H1 (cell line): ENCODE measurements at regions not wholly inside any gene's neighbourhood (a gene's known extent, or its start where the extent isn't known, plus 50 kb on each side); places are given as distances from the start of the nearest gene placed in this dataset.

Experiments
- CTCF ChIA-PET: fragments of 300-600 bp; sonication (Branson Sonifier 250); formaldehyde crosslinking; loops from one replicate; lab custom pipeline; 2021; ENCODE audit not compliant: partially characterized antibody; lab: Charles Lee
- POLR2A ChIA-PET: fragments of 300-600 bp; sonication (Branson Sonifier 250); formaldehyde crosslinking; loops from one replicate; lab custom pipeline; 2021; ENCODE audit warnings: inconsistent platforms; ENCODE audit not compliant: partially characterized antibody; lab: Charles Lee
- DNase-seq, 2 experiments: peaks; one replicate each; pipeline versions ENCODE4 v3.0.0 to v3.0.0-alpha.2; 2010 to 2022; ENCODE audit warnings: low spot score in 2 of 2, low read depth in 1 of 2, mixed read lengths in 1 of 2
- FAIRE-seq: peaks from 2 replicates; lab custom pipeline; 2011; peaks lifted over from hg19 to GRCh38; lab: Jason Lieb, UNC
- H2AFZ ChIP-seq: 2 replicates; pipeline ENCODE4 v1.8.1; 2012; ENCODE audit warnings: low read length, inconsistent platforms
- H2AK5ac ChIP-seq: 2 replicates; pipeline ENCODE4 v1.6.1; 2013; ENCODE audit warnings: low read depth, low read length
- H2BK120ac ChIP-seq: replicated peaks from 2 replicates; pipeline ENCODE3; 2013; ENCODE audit warnings: low read depth, low read length, inconsistent platforms
- H2BK12ac ChIP-seq: 2 replicates; pipeline ENCODE4 v1.6.1; 2013; ENCODE audit warnings: low read depth, low read length
- H2BK15ac ChIP-seq: 2 replicates; pipeline ENCODE4 v1.6.1; 2013; ENCODE audit warnings: low read length
- H2BK20ac ChIP-seq: 2 replicates; pipeline ENCODE4 v1.6.1; 2013; ENCODE audit warnings: low read length
- H2BK5ac ChIP-seq: 2 replicates; pipeline ENCODE4 v1.6.1; 2013; ENCODE audit warnings: low read depth, low read length
- H3K14ac ChIP-seq: 2 replicates; pipeline ENCODE4 v1.6.1; 2013; ENCODE audit warnings: inconsistent platforms; ENCODE audit not compliant: insufficient read length
- H3K18ac ChIP-seq: 2 replicates; pipeline ENCODE4 v1.6.1; 2013; ENCODE audit warnings: low read length; ENCODE audit errors: extremely low read depth
- H3K23ac ChIP-seq: 2 replicates; pipeline ENCODE4 v1.6.1; 2013; ENCODE audit warnings: inconsistent platforms; ENCODE audit not compliant: insufficient read length
- H3K23me2 ChIP-seq: 2 replicates; pipeline ENCODE4 v1.6.1; 2013; ENCODE audit warnings: low read depth, low read length
- H3K27ac ChIP-seq: 2 replicates; pipeline ENCODE4 v1.6.1; 2011; ENCODE audit warnings: low read depth, low read length, inconsistent platforms
- H3K27me3 ChIP-seq, 4 experiments: replicated peaks in 1 of 4; 1 replicate in 1 of 4; 2 replicates in 3 of 4; pipeline versions ENCODE4 v1.6.1 to v1.8.1; 2011 to 2013; ENCODE audit warnings: low read length in 3 of 4, mild to moderate bottlenecking in 3 of 4, inconsistent platforms in 2 of 4, mixed read lengths in 2 of 4, moderate library complexity in 1 of 4; ENCODE audit not compliant: control insufficient read depth in 3 of 4, insufficient read depth in 3 of 4; ENCODE audit errors: extremely low read depth in 1 of 4
- H3K36me3 ChIP-seq, 4 experiments: 2 replicates each; pipeline versions ENCODE4 v1.6.1 to v1.8.1; 2011 to 2013; ENCODE audit warnings: mild to moderate bottlenecking in 4 of 4, low read length in 3 of 4, moderate library complexity in 2 of 4, control low read depth in 1 of 4, inconsistent platforms in 1 of 4; ENCODE audit not compliant: insufficient read depth in 4 of 4, control insufficient read depth in 2 of 4
- H3K4ac ChIP-seq: replicated peaks from 2 replicates; pipeline ENCODE3; 2013; ENCODE audit warnings: low read length, low read depth, mixed read lengths, inconsistent platforms; ENCODE audit not compliant: insufficient read length
- H3K4me1 ChIP-seq, 4 experiments: replicated peaks in 1 of 4; 1 replicate in 1 of 4; 2 replicates in 3 of 4; pipeline versions ENCODE4 v1.6.1 to v1.8.1; 2011 to 2013; ENCODE audit warnings: low read length in 3 of 4, inconsistent platforms in 2 of 4, mixed read lengths in 1 of 4; ENCODE audit not compliant: insufficient read depth in 4 of 4, control insufficient read depth in 3 of 4
- H3K4me2 ChIP-seq, 2 experiments: 2 replicates each; pipeline versions ENCODE4 v1.6.1 to v1.8.1; 2011 to 2013; ENCODE audit warnings: low read depth in 2 of 2, low read length in 2 of 2, control low read depth in 1 of 2, inconsistent platforms in 1 of 2, mild to moderate bottlenecking in 1 of 2; ENCODE audit not compliant: insufficient read depth in 1 of 2
- H3K4me3 ChIP-seq, 4 experiments: fragments of 200-600, 300-600 bp in 1 of 4; sonication (generic), shearing (Covaris generic), sonication (Bioruptor Twin) in 1 of 4; 2 replicates each; pipeline versions ENCODE4 v1.5.1 to v1.8.1; 2011 to 2016; ENCODE audit warnings: low read length in 4 of 4, low read depth in 3 of 4, control low read depth in 2 of 4, inconsistent platforms in 2 of 4, mild to moderate bottlenecking in 2 of 4, mixed read lengths in 1 of 4, moderate library complexity in 1 of 4; ENCODE audit not compliant: insufficient read depth in 2 of 4; ENCODE audit errors: extremely low read depth in 1 of 4
- H3K56ac ChIP-seq: replicated peaks from 2 replicates; pipeline ENCODE3; 2013; ENCODE audit warnings: low read depth, mild to moderate bottlenecking, mixed read lengths, low read length, inconsistent platforms; ENCODE audit not compliant: insufficient read length
- H3K79me1 ChIP-seq: 2 replicates; pipeline ENCODE4 v1.6.1; 2013; ENCODE audit warnings: low read depth, low read length, control low read depth
- H3K79me2 ChIP-seq, 2 experiments: 2 replicates each; pipeline versions ENCODE4 v1.6.1 to v1.8.1; 2012 to 2013; ENCODE audit warnings: low read length in 2 of 2, mild to moderate bottlenecking in 2 of 2, inconsistent platforms in 1 of 2; ENCODE audit not compliant: insufficient read depth in 2 of 2, control insufficient read depth in 1 of 2
- H3K9ac ChIP-seq, 4 experiments: replicated peaks in 1 of 4; 1 replicate in 1 of 4; 2 replicates in 3 of 4; pipeline versions ENCODE4 v1.6.1 to v1.8.1; 2011 to 2013; ENCODE audit warnings: low read depth in 3 of 4, low read length in 3 of 4, control low read depth in 2 of 4, mild to moderate bottlenecking in 2 of 4, moderate library complexity in 2 of 4, inconsistent platforms in 1 of 4; ENCODE audit errors: extremely low read depth in 1 of 4
- H3K9me3 ChIP-seq, 2 experiments: 2 replicates each; pipeline versions ENCODE4 v1.6.1 to v1.8.1; 2012 to 2013; ENCODE audit warnings: mild to moderate bottlenecking in 2 of 2, moderate library complexity in 2 of 2, control low read depth in 1 of 2, inconsistent platforms in 1 of 2, low read depth in 1 of 2, low read length in 1 of 2, mixed read lengths in 1 of 2; ENCODE audit not compliant: insufficient read depth in 2 of 2
- H4K20me1 ChIP-seq, 2 experiments: replicated peaks in 1 of 2; 2 replicates each; pipeline versions ENCODE3 to v1.8.1; 2011 to 2013; ENCODE audit warnings: inconsistent platforms in 2 of 2, low read length in 2 of 2, mild to moderate bottlenecking in 1 of 2; ENCODE audit not compliant: insufficient read depth in 2 of 2, control insufficient read depth in 1 of 2
- H4K5ac ChIP-seq: 2 replicates; pipeline ENCODE4 v1.6.1; 2013; ENCODE audit warnings: low read length, low read depth, mixed read lengths, inconsistent platforms; ENCODE audit not compliant: insufficient read length
- H4K8ac ChIP-seq: 2 replicates; pipeline ENCODE4 v1.8.0; 2013; ENCODE audit warnings: mild to moderate bottlenecking, moderate library complexity, low read length, inconsistent platforms; ENCODE audit not compliant: insufficient read depth; ENCODE audit errors: extremely low read depth
- H4K91ac ChIP-seq: replicated peaks from 2 replicates; pipeline ENCODE3; 2013; ENCODE audit warnings: low read length, mixed read lengths, inconsistent platforms; ENCODE audit not compliant: insufficient read length
- BACH1 ChIP-seq: IDR thresholded peaks from 2 replicates; pipeline ENCODE4 v1.6.1; 2012; ENCODE audit warnings: low read length, improper control_type of control experiment
- BCL11A ChIP-seq, 2 experiments: IDR thresholded peaks; one replicate each; pipeline ENCODE4 v1.6.1; 2011; ENCODE audit warnings: low read depth in 2 of 2, low read length in 2 of 2, mild to moderate bottlenecking in 2 of 2
- CBX8 ChIP-seq: fragments of 300-800, 300-1000 bp; sonication (generic); IDR thresholded peaks from 2 replicates; pipeline ENCODE4 v1.7.1; 2016; ENCODE audit warnings: low read depth, low read length, borderline replicate concordance
- CTBP2 ChIP-seq: IDR thresholded peaks from 2 replicates; pipeline ENCODE4 v1.7.0; 2011; ENCODE audit warnings: borderline replicate concordance, mild to moderate bottlenecking, moderate library complexity, mixed read lengths, low read length; ENCODE audit not compliant: insufficient read depth, insufficient read length
- MAX ChIP-seq: IDR thresholded peaks from 2 replicates; pipeline ENCODE4 v1.6.1; 2012; ENCODE audit warnings: inconsistent platforms
- NANOG ChIP-seq: IDR thresholded peaks from 2 replicates; pipeline ENCODE4 v1.6.1; 2011; ENCODE audit warnings: low read length, low read depth, mild to moderate bottlenecking, inconsistent platforms; ENCODE audit not compliant: insufficient read depth, poor library complexity, severe bottlenecking
- PHF8 ChIP-seq: fragments of 200-600 bp; sonication (generic); conservative IDR thresholded peaks from 2 replicates; pipeline ENCODE4 v1.7.1; 2012; ENCODE audit warnings: low read depth, mild to moderate bottlenecking, inconsistent platforms, low read length, moderate library complexity
- POU5F1 ChIP-seq: IDR thresholded peaks from 2 replicates; pipeline ENCODE4 v1.6.1; 2011; ENCODE audit warnings: low read depth, mild to moderate bottlenecking, low read length, moderate library complexity
- RBBP5 ChIP-seq: IDR thresholded peaks from 2 replicates; pipeline ENCODE4 v1.7.1; 2012; ENCODE audit warnings: low read depth, mild to moderate bottlenecking, inconsistent platforms, low read length, moderate library complexity, borderline replicate concordance
- SIN3A ChIP-seq, 2 experiments: IDR thresholded peaks in 1 of 2; conservative IDR thresholded peaks in 1 of 2; 2 replicates each; pipeline ENCODE4 v1.6.1; 2011 to 2012; ENCODE audit warnings: low read length in 2 of 2, improper control_type of control experiment in 1 of 2, low read depth in 1 of 2, mild to moderate bottlenecking in 1 of 2
- SIX5 ChIP-seq: IDR thresholded peaks from 2 replicates; pipeline ENCODE4 v1.6.1; 2011; ENCODE audit warnings: mild to moderate bottlenecking, low read depth, low read length
- SP1 ChIP-seq: IDR thresholded peaks from 2 replicates; pipeline ENCODE4 v1.6.1; 2011; ENCODE audit warnings: low read depth, low read length
- TAF7 ChIP-seq: optimal IDR thresholded peaks from 2 replicates; pipeline ENCODE3; 2011; ENCODE audit warnings: low read depth, mild to moderate bottlenecking, inconsistent platforms, low read length, moderate library complexity, borderline replicate concordance
- WGBS, 2 experiments: shearing (Covaris generic) in 1 of 2; methylation state at CpG; one replicate each; pipeline versions ENCODE4 v1.1.6 to v1.1.7; 2013 to 2015; ENCODE audit warnings: low lambda C conversion rate in 2 of 2, mixed read lengths in 2 of 2, inconsistent platforms in 1 of 2, low coverage in 1 of 2, missing lambda C conversion rate in 1 of 2; ENCODE audit not compliant: insufficient replicate concordance in 2 of 2, insufficient coverage in 1 of 2, insufficient read length in 1 of 2; ENCODE audit errors: extremely low coverage in 1 of 2, missing lambda C conversion rate in 1 of 2; 5-methylcytosine and 5-hydroxymethylcytosine counted together

GRCh38 chr2:143889216-143889615 lies 630.7 kb downstream of the ZEB2 start:
- no peaks in the 10 kb centered on the region for H3K79me2 ChIP-seq
- no peaks in the 10 kb centered on the region for H3K9me3 ChIP-seq
- H2AFZ ChIP-seq, result no peak overlapping the region
- H3K56ac ChIP-seq, result no peak overlapping the region
- no peak overlapping the region for H3K4ac ChIP-seq
- FAIRE-seq, result peak; percentile 36
- DNase-seq, result no peak
- TF ChIP-seq POU5F1 (no peak), SIN3A (conservative IDR thresholded peaks at IDR 0.05 in 1 of 2, IDR thresholded peaks at IDR 0.05 in 1 of 2; ENCODE audit: low read depth in 1 of 2, low read length in 2 of 2) (no peak), PHF8 (no peak), NANOG (no peak), CTBP2 (no peak), BCL11A (IDR thresholded peaks at IDR 0.05; ENCODE audit: low read depth in 2 of 2, low read length in 2 of 2) (no peak), RBBP5 (no peak), CBX8 (no peak), BACH1 (no peak), SP1 (no peak), MAX (no peak), SIX5 (no peak), TAF7 (no peak)
- no peak overlapping the region for H4K5ac ChIP-seq
- no peaks in the 10 kb centered on the region for H3K79me1 ChIP-seq
- no peak overlapping the region for H4K8ac ChIP-seq
- no peak overlapping the region for H2AK5ac ChIP-seq
- no peak overlapping the region for H3K4me3 ChIP-seq
- H3K23me2 ChIP-seq, result peaks cover 4% of the 10 kb centered on the region
- H3K4me2 ChIP-seq, result no peak overlapping the region
- H4K91ac ChIP-seq, result no peak overlapping the region
- H3K4me1 ChIP-seq, result peaks cover 0 to 19% (median 7%) of the 10 kb centered on the region in 4 experiments; a peak in 5 of 7 replicates
- no peaks in the 10 kb centered on the region for H3K36me3 ChIP-seq
- H2BK5ac ChIP-seq, result no peak overlapping the region
- H3K27ac ChIP-seq, result no peak overlapping the region
- no peaks in the 10 kb centered on the region for H4K20me1 ChIP-seq
- H3K23ac ChIP-seq, result no peak overlapping the region
- no peak overlapping the region for H2BK12ac ChIP-seq
- no peak overlapping the region for H3K9ac ChIP-seq
- POLR2A ChIA-PET, result no interaction called here
- peaks cover 4 to 37% (median 25%) of the 10 kb centered on the region in 4 experiments for H3K27me3 ChIP-seq
- CTCF ChIA-PET, result no interaction called here
- H2BK15ac ChIP-seq, result no peak overlapping the region
- no peak overlapping the region for H2BK20ac ChIP-seq
- no peak overlapping the region for H2BK120ac ChIP-seq
- H3K18ac ChIP-seq, result no peak overlapping the region
- H3K14ac ChIP-seq, result no peak overlapping the region
- WGBS, 2 experiments, result 81% methylated on average over 4 of the region's 4 CpGs; no CpG with 5 or more reads in 1 of the 2 experiments
